H1 (cell line): ENCODE measurements at regions not wholly inside any gene's neighbourhood (a gene's known extent, or its start where the extent isn't known, plus 50 kb on each side); places are given as distances from the start of the nearest gene placed in this dataset.

Source experiments
- CTCF ChIA-PET: fragments of 300-600 bp; sonication (Branson Sonifier 250); formaldehyde crosslinking; loops from one replicate; lab custom pipeline; 2021; ENCODE audit not compliant: partially characterized antibody; lab: Charles Lee
- POLR2A ChIA-PET: fragments of 300-600 bp; sonication (Branson Sonifier 250); formaldehyde crosslinking; loops from one replicate; lab custom pipeline; 2021; ENCODE audit warnings: inconsistent platforms; ENCODE audit not compliant: partially characterized antibody; lab: Charles Lee
- DNase-seq, 2 experiments: peaks; one replicate each; pipeline versions ENCODE4 v3.0.0 to v3.0.0-alpha.2; 2010 to 2022; ENCODE audit warnings: low spot score in 2 of 2, low read depth in 1 of 2, mixed read lengths in 1 of 2
- FAIRE-seq: peaks from 2 replicates; lab custom pipeline; 2011; peaks lifted over from hg19 to GRCh38; lab: Jason Lieb, UNC
- H2AFZ ChIP-seq: 2 replicates; pipeline ENCODE4 v1.8.1; 2012; ENCODE audit warnings: low read length, inconsistent platforms
- H2AK5ac ChIP-seq: 2 replicates; pipeline ENCODE4 v1.6.1; 2013; ENCODE audit warnings: low read depth, low read length
- H2BK120ac ChIP-seq: replicated peaks from 2 replicates; pipeline ENCODE3; 2013; ENCODE audit warnings: low read depth, low read length, inconsistent platforms
- H2BK12ac ChIP-seq: 2 replicates; pipeline ENCODE4 v1.6.1; 2013; ENCODE audit warnings: low read depth, low read length
- H2BK15ac ChIP-seq: 2 replicates; pipeline ENCODE4 v1.6.1; 2013; ENCODE audit warnings: low read length
- H2BK20ac ChIP-seq: 2 replicates; pipeline ENCODE4 v1.6.1; 2013; ENCODE audit warnings: low read length
- H2BK5ac ChIP-seq: 2 replicates; pipeline ENCODE4 v1.6.1; 2013; ENCODE audit warnings: low read depth, low read length
- H3K14ac ChIP-seq: 2 replicates; pipeline ENCODE4 v1.6.1; 2013; ENCODE audit warnings: inconsistent platforms; ENCODE audit not compliant: insufficient read length
- H3K18ac ChIP-seq: 2 replicates; pipeline ENCODE4 v1.6.1; 2013; ENCODE audit warnings: low read length; ENCODE audit errors: extremely low read depth
- H3K23ac ChIP-seq: 2 replicates; pipeline ENCODE4 v1.6.1; 2013; ENCODE audit warnings: inconsistent platforms; ENCODE audit not compliant: insufficient read length
- H3K23me2 ChIP-seq: 2 replicates; pipeline ENCODE4 v1.6.1; 2013; ENCODE audit warnings: low read depth, low read length
- H3K27ac ChIP-seq: 2 replicates; pipeline ENCODE4 v1.6.1; 2011; ENCODE audit warnings: low read depth, low read length, inconsistent platforms
- H3K27me3 ChIP-seq, 4 experiments: replicated peaks in 1 of 4; 1 replicate in 1 of 4; 2 replicates in 3 of 4; pipeline versions ENCODE4 v1.6.1 to v1.8.1; 2011 to 2013; ENCODE audit warnings: low read length in 3 of 4, mild to moderate bottlenecking in 3 of 4, inconsistent platforms in 2 of 4, mixed read lengths in 2 of 4, moderate library complexity in 1 of 4; ENCODE audit not compliant: control insufficient read depth in 3 of 4, insufficient read depth in 3 of 4; ENCODE audit errors: extremely low read depth in 1 of 4
- H3K36me3 ChIP-seq, 4 experiments: 2 replicates each; pipeline versions ENCODE4 v1.6.1 to v1.8.1; 2011 to 2013; ENCODE audit warnings: mild to moderate bottlenecking in 4 of 4, low read length in 3 of 4, moderate library complexity in 2 of 4, control low read depth in 1 of 4, inconsistent platforms in 1 of 4; ENCODE audit not compliant: insufficient read depth in 4 of 4, control insufficient read depth in 2 of 4
- H3K4ac ChIP-seq: replicated peaks from 2 replicates; pipeline ENCODE3; 2013; ENCODE audit warnings: low read length, low read depth, mixed read lengths, inconsistent platforms; ENCODE audit not compliant: insufficient read length
- H3K4me1 ChIP-seq, 4 experiments: replicated peaks in 1 of 4; 1 replicate in 1 of 4; 2 replicates in 3 of 4; pipeline versions ENCODE4 v1.6.1 to v1.8.1; 2011 to 2013; ENCODE audit warnings: low read length in 3 of 4, inconsistent platforms in 2 of 4, mixed read lengths in 1 of 4; ENCODE audit not compliant: insufficient read depth in 4 of 4, control insufficient read depth in 3 of 4
- H3K4me2 ChIP-seq, 2 experiments: 2 replicates each; pipeline versions ENCODE4 v1.6.1 to v1.8.1; 2011 to 2013; ENCODE audit warnings: low read depth in 2 of 2, low read length in 2 of 2, control low read depth in 1 of 2, inconsistent platforms in 1 of 2, mild to moderate bottlenecking in 1 of 2; ENCODE audit not compliant: insufficient read depth in 1 of 2
- H3K4me3 ChIP-seq, 4 experiments: fragments of 200-600, 300-600 bp in 1 of 4; sonication (generic), shearing (Covaris generic), sonication (Bioruptor Twin) in 1 of 4; 2 replicates each; pipeline versions ENCODE4 v1.5.1 to v1.8.1; 2011 to 2016; ENCODE audit warnings: low read length in 4 of 4, low read depth in 3 of 4, control low read depth in 2 of 4, inconsistent platforms in 2 of 4, mild to moderate bottlenecking in 2 of 4, mixed read lengths in 1 of 4, moderate library complexity in 1 of 4; ENCODE audit not compliant: insufficient read depth in 2 of 4; ENCODE audit errors: extremely low read depth in 1 of 4
- H3K56ac ChIP-seq: replicated peaks from 2 replicates; pipeline ENCODE3; 2013; ENCODE audit warnings: low read depth, mild to moderate bottlenecking, mixed read lengths, low read length, inconsistent platforms; ENCODE audit not compliant: insufficient read length
- H3K79me1 ChIP-seq: 2 replicates; pipeline ENCODE4 v1.6.1; 2013; ENCODE audit warnings: low read depth, low read length, control low read depth
- H3K79me2 ChIP-seq, 2 experiments: 2 replicates each; pipeline versions ENCODE4 v1.6.1 to v1.8.1; 2012 to 2013; ENCODE audit warnings: low read length in 2 of 2, mild to moderate bottlenecking in 2 of 2, inconsistent platforms in 1 of 2; ENCODE audit not compliant: insufficient read depth in 2 of 2, control insufficient read depth in 1 of 2
- H3K9ac ChIP-seq, 4 experiments: replicated peaks in 1 of 4; 1 replicate in 1 of 4; 2 replicates in 3 of 4; pipeline versions ENCODE4 v1.6.1 to v1.8.1; 2011 to 2013; ENCODE audit warnings: low read depth in 3 of 4, low read length in 3 of 4, control low read depth in 2 of 4, mild to moderate bottlenecking in 2 of 4, moderate library complexity in 2 of 4, inconsistent platforms in 1 of 4; ENCODE audit errors: extremely low read depth in 1 of 4
- H3K9me3 ChIP-seq, 2 experiments: 2 replicates each; pipeline versions ENCODE4 v1.6.1 to v1.8.1; 2012 to 2013; ENCODE audit warnings: mild to moderate bottlenecking in 2 of 2, moderate library complexity in 2 of 2, control low read depth in 1 of 2, inconsistent platforms in 1 of 2, low read depth in 1 of 2, low read length in 1 of 2, mixed read lengths in 1 of 2; ENCODE audit not compliant: insufficient read depth in 2 of 2
- H4K20me1 ChIP-seq, 2 experiments: replicated peaks in 1 of 2; 2 replicates each; pipeline versions ENCODE3 to v1.8.1; 2011 to 2013; ENCODE audit warnings: inconsistent platforms in 2 of 2, low read length in 2 of 2, mild to moderate bottlenecking in 1 of 2; ENCODE audit not compliant: insufficient read depth in 2 of 2, control insufficient read depth in 1 of 2
- H4K5ac ChIP-seq: 2 replicates; pipeline ENCODE4 v1.6.1; 2013; ENCODE audit warnings: low read length, low read depth, mixed read lengths, inconsistent platforms; ENCODE audit not compliant: insufficient read length
- H4K8ac ChIP-seq: 2 replicates; pipeline ENCODE4 v1.8.0; 2013; ENCODE audit warnings: mild to moderate bottlenecking, moderate library complexity, low read length, inconsistent platforms; ENCODE audit not compliant: insufficient read depth; ENCODE audit errors: extremely low read depth
- H4K91ac ChIP-seq: replicated peaks from 2 replicates; pipeline ENCODE3; 2013; ENCODE audit warnings: low read length, mixed read lengths, inconsistent platforms; ENCODE audit not compliant: insufficient read length
- BCL11A ChIP-seq, 2 experiments: IDR thresholded peaks; one replicate each; pipeline ENCODE4 v1.6.1; 2011; ENCODE audit warnings: low read depth in 2 of 2, low read length in 2 of 2, mild to moderate bottlenecking in 2 of 2
- BRCA1 ChIP-seq: IDR thresholded peaks from 2 replicates; pipeline ENCODE4 v1.6.1; 2012; ENCODE audit warnings: low read depth, low read length, improper control_type of control experiment
- CBX8 ChIP-seq: fragments of 300-800, 300-1000 bp; sonication (generic); IDR thresholded peaks from 2 replicates; pipeline ENCODE4 v1.7.1; 2016; ENCODE audit warnings: low read depth, low read length, borderline replicate concordance
- CHD1 ChIP-seq: IDR thresholded peaks from 2 replicates; pipeline ENCODE4 v1.6.1; 2012; ENCODE audit warnings: low read depth, low read length, improper control_type of control experiment
- CHD2 ChIP-seq: IDR thresholded peaks from 2 replicates; pipeline ENCODE4 v1.6.1; 2012; ENCODE audit warnings: low read length, improper control_type of control experiment
- CTCF ChIP-seq, 3 experiments: IDR thresholded peaks; 1 replicate in 2 of 3; 2 replicates in 1 of 3; pipeline versions ENCODE4 v1.5.1 to v1.6.1; 2011; ENCODE audit warnings: low read length in 3 of 3, mild to moderate bottlenecking in 3 of 3, inconsistent platforms in 2 of 3, low read depth in 1 of 3, moderate library complexity in 1 of 3; ENCODE audit not compliant: insufficient read depth in 1 of 3; ENCODE audit errors: control extremely low read depth in 1 of 3
- KDM1A ChIP-seq: fragments of 200-600, 300-600 bp; sonication (generic); IDR thresholded peaks from 2 replicates; pipeline ENCODE4 v1.7.1; 2016; ENCODE audit warnings: mild to moderate bottlenecking, low read length, borderline replicate concordance
- RXRA ChIP-seq: IDR thresholded peaks from 2 replicates; pipeline ENCODE4 v1.6.1; 2011; ENCODE audit warnings: low read depth, mild to moderate bottlenecking, low read length, moderate library complexity; ENCODE audit not compliant: insufficient read depth
- SIN3A ChIP-seq, 2 experiments: IDR thresholded peaks in 1 of 2; conservative IDR thresholded peaks in 1 of 2; 2 replicates each; pipeline ENCODE4 v1.6.1; 2011 to 2012; ENCODE audit warnings: low read length in 2 of 2, improper control_type of control experiment in 1 of 2, low read depth in 1 of 2, mild to moderate bottlenecking in 1 of 2
- SIX5 ChIP-seq: IDR thresholded peaks from 2 replicates; pipeline ENCODE4 v1.6.1; 2011; ENCODE audit warnings: mild to moderate bottlenecking, low read depth, low read length
- TEAD4 ChIP-seq: IDR thresholded peaks from 2 replicates; pipeline ENCODE4 v1.6.1; 2012; ENCODE audit warnings: low read depth, low read length, inconsistent platforms, mixed read lengths
- WGBS, 2 experiments: shearing (Covaris generic) in 1 of 2; methylation state at CpG; one replicate each; pipeline versions ENCODE4 v1.1.6 to v1.1.7; 2013 to 2015; ENCODE audit warnings: low lambda C conversion rate in 2 of 2, mixed read lengths in 2 of 2, inconsistent platforms in 1 of 2, low coverage in 1 of 2, missing lambda C conversion rate in 1 of 2; ENCODE audit not compliant: insufficient replicate concordance in 2 of 2, insufficient coverage in 1 of 2, insufficient read length in 1 of 2; ENCODE audit errors: extremely low coverage in 1 of 2, missing lambda C conversion rate in 1 of 2; 5-methylcytosine and 5-hydroxymethylcytosine counted together

GRCh38 chr9:108196332-108197007 is 659.3 kb downstream of the ACTL7B start:
- ChIA-PET CTCF (no interaction called here), POLR2A (no interaction called here)
- no peak overlapping the region for H3K18ac ChIP-seq
- H3K79me2 ChIP-seq, result no peaks in the 10 kb centered on the region
- DNase-seq (no peak), FAIRE-seq (no peak)
- no peaks in the 10 kb centered on the region for H3K4me1 ChIP-seq
- no peak overlapping the region for H3K9ac ChIP-seq
- no peak overlapping the region for H2AK5ac ChIP-seq
- no peak overlapping the region for H3K23ac ChIP-seq
- H4K5ac ChIP-seq, result no peak overlapping the region
- no peaks in the 10 kb centered on the region for H4K20me1 ChIP-seq
- no peak overlapping the region for H2AFZ ChIP-seq
- no peak overlapping the region for H4K91ac ChIP-seq
- H3K14ac ChIP-seq, result no peak overlapping the region
- H2BK15ac ChIP-seq, result no peak overlapping the region
- H3K23me2 ChIP-seq, result no peaks in the 10 kb centered on the region
- H3K27ac ChIP-seq, result no peak overlapping the region
- H2BK120ac ChIP-seq, result no peak overlapping the region
- no peak overlapping the region for H4K8ac ChIP-seq
- H3K4me3 ChIP-seq, result no peak overlapping the region
- H3K27me3 ChIP-seq, result no peaks in the 10 kb centered on the region
- H2BK5ac ChIP-seq, result no peak overlapping the region
- H3K9me3 ChIP-seq, result no peaks in the 10 kb centered on the region
- no peaks in the 10 kb centered on the region for H3K36me3 ChIP-seq
- H2BK20ac ChIP-seq, result no peak overlapping the region
- no peaks in the 10 kb centered on the region for H3K79me1 ChIP-seq
- H3K4me2 ChIP-seq, result no peak overlapping the region
- no peak overlapping the region for H2BK12ac ChIP-seq
- no peak overlapping the region for H3K56ac ChIP-seq
- 91% methylated on average over 5 of the region's 5 CpGs; no CpG with 5 or more reads in 1 of the 2 experiments for WGBS, 2 experiments
- H3K4ac ChIP-seq, result no peak overlapping the region
- TF ChIP-seq CBX8, result no peak
- TF ChIP-seq CHD1, result no peak
- TF ChIP-seq SIX5, result no peak
- TF ChIP-seq SIN3A (conservative IDR thresholded peaks at IDR 0.05 in 1 of 2, IDR thresholded peaks at IDR 0.05 in 1 of 2; ENCODE audit: low read depth in 1 of 2, low read length in 2 of 2), result no peak
- TF ChIP-seq KDM1A, result no peak
- no peak for TF ChIP-seq RXRA
- no peak for TF ChIP-seq BCL11A (IDR thresholded peaks at IDR 0.05; ENCODE audit: low read depth in 2 of 2, low read length in 2 of 2)
- TF ChIP-seq BRCA1, result no peak
- no peak for TF ChIP-seq CTCF (IDR thresholded peaks at IDR 0.05; ENCODE audit: control extremely low read depth in 1 of 3, insufficient read depth in 1 of 3, low read depth in 1 of 3, low read length in 3 of 3)
- TF ChIP-seq TEAD4, result no peak
- no peak for TF ChIP-seq CHD2
